Skin epidermis (tissue), 12 donors: ENCODE measurements at regions not wholly inside any gene's neighbourhood (a gene's known extent, or its start where the extent isn't known, plus 50 kb on each side); places are given as distances from the start of the nearest gene placed in this dataset.
"Not testable (repeated sequence)": the region's sequence is repeated elsewhere in the genome, so short reads cannot be mapped to it uniquely, and the experiment has no call there.

Source experiments
- H3K27ac ChIP-seq, 21 experiments: fragments of 200-600 bp; sonication (generic) in 11 of 21; one replicate each; pipeline ENCODE4 v1.5.0; 2020; ENCODE audit warnings: mild to moderate bottlenecking in 3 of 21, inconsistent platforms in 2 of 21, moderate library complexity in 2 of 21
- H3K4me3 ChIP-seq, 7 experiments: fragments of 200-600 bp; sonication (generic) in 2 of 7; one replicate each; pipeline ENCODE4 v1.5.0; 2020; ENCODE audit warnings: inconsistent platforms in 2 of 7, mild to moderate bottlenecking in 2 of 7, moderate library complexity in 1 of 7

- H3K4me3 ChIP-seq: no peak overlapping the region
- no peak overlapping the region for H3K27ac ChIP-seq
Observed at GRCh38 chr4:65265526-65265925, 404.8 kb downstream of the EPHA5 start.

GRCh38 chr4:65259296-65259695 lies 411.0 kb downstream of the EPHA5 start:
- Histone ChIP-seq H3K27ac (no peak overlapping the region), H3K4me3 (no peak overlapping the region)

DNA sequence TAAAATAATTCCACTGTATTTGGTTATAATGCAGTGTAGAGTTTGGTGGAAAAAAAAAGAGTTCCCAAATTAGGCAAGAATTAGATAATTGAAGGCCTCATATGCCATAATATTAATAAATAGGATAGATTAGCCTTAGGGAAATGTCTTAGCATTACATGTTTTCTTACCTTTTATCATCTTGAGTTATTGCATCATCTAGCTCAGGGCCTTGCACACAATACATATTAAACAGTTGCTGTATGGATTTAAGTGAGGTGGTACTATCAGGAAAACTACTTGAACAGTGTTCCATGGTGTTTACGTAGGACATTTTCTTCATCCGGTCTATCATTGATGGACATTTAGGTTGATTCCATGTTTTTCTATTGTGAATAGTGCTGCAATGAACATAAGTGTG lies 419.4 kb downstream of the EPHA5 start:
- Histone ChIP-seq H3K27ac (no peak overlapping the region), H3K4me3 (no peak overlapping the region)

GRCh38 chr4:65249111-65249510 lies 421.2 kb downstream of the EPHA5 start:
- Histone ChIP-seq H3K27ac (no peak overlapping the region), H3K4me3 (no peak overlapping the region)

DNA sequence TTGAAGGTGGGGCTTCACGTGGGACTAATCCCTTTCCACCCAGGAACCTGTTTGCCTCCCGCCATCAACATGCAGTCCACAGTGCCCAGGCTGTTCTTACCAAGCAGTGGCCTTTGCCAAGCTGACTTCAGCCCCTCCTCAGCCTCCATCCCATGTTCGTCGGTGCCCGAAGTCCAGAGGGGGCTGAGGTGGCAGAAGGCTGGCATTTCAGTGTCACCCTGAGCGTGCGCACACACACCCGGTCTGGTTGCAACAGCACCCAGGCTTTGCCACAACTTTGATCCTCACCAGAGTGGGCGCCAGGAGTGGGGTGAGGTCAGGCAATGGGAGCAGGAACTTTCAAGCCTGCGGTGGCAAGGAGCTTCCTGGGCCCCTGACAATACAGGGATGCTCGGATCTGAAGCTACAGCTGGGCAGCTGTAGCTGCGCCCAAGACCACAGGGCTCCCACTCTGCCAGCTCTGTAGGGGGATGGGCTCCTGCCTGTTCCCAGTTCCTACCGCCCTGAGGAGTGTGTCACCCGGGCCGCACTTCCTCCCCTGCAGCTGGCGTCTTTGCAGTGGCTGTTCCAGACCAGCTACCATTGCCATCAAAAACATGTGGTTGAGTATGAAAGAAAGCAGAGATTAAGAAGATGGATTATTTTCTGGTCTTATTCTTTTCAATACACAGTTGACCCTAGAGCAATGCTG lies 428.0 kb downstream of the EPHA5 start:
- Histone ChIP-seq H3K4me3 (no peak overlapping the region), H3K27ac (no peak overlapping the region)

DNA sequence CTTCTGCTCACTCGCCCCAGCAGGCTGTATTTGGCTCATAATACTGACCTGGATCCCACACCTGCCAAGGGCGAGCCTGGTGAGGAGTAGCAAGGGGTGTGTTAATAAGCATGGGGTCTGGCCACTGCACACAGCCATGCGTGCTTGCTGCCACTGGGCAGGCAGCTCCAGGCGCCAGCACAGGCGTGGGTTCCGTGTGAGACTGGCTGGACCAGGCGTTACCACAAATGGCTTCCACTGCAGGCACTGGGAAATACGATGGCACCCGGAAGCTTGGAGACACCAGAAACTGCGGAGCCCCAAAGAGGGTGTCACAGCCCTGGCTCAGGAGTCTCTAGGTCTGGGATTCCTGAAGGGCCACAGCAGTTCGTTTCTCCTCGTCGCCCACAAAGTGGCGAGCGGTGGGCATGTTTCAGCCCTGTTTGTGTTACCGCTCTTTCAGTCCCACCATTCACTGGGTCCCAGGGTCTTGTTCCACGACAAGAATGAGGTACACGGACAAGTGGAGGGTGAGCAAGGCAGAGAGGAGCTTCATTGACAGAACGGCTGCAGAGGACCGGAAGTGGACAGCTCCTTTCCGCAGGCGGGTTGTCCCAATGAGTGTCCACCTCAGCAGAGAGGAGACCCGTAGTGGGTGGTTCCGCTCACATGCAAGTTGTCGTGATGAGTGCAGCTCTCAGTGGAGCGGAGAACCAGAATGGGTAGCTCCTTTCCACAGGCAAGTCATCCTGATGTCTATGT lies 428.9 kb downstream of the EPHA5 start:
- Histone ChIP-seq H3K4me3 (no peak overlapping the region), H3K27ac (no peak overlapping the region)

DNA sequence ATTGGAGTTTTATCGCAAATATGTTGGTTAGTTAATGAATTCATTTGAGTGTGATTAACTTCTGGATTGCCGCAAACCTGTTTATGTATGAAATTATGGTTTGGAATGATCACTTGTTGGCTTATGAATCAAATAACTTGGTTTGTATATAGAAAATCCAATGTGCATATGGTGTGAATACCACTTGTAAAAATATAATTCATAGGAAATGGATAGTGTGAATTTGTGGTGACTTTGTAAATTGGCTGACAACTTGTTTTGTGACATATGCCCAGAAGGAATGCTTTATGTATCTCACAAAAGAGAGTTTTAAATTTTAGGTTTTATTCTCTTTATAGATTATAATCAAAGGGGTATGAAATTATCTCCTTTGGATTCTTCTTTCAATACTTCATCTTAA lies 436.2 kb downstream of the EPHA5 start:
- no peak overlapping the region for H3K27ac ChIP-seq
- no peak overlapping the region for H3K4me3 ChIP-seq

GRCh38 chr4:65227628-65228027 lies 442.7 kb downstream of the EPHA5 start:
- H3K4me3 ChIP-seq: no peak overlapping the region

GRCh38 chr4:65223601-65224000 lies 446.7 kb downstream of the EPHA5 start:
- Histone ChIP-seq H3K4me3 (no peak overlapping the region), H3K27ac (no peak overlapping the region)

More at GRCh38 chr4:65227628-65228027, 442.7 kb downstream of the EPHA5 start:
- no peak overlapping the region for H3K27ac ChIP-seq

GRCh38 chr4:65223074-65223473 lies 447.2 kb downstream of the EPHA5 start:
- H3K27ac ChIP-seq, H3K4me3 ChIP-seq: not testable (repeated sequence)

GRCh38 chr4:65217179-65217578 lies 453.1 kb downstream of the EPHA5 start:
- Histone ChIP-seq H3K27ac (no peak overlapping the region), H3K4me3 (no peak overlapping the region)

DNA sequence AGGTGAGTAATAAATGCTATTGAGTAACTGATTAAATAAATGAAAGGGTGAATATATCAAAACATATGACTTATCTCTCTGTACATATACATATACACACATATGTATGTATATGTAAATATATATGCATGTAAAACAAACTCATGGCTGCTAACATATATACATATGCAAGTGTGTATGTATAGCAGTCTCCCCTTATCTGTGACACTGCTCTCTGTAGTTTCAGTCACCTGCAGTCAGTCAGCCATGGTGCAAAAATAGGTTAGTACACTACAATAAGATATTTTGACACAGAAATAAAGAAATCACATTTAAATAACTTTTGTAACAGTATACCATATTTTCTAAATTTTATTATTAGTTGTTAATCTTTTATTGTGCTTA lies 467.4 kb downstream of the EPHA5 start:
- Histone ChIP-seq H3K4me3 (no peak overlapping the region), H3K27ac (no peak overlapping the region)

DNA sequence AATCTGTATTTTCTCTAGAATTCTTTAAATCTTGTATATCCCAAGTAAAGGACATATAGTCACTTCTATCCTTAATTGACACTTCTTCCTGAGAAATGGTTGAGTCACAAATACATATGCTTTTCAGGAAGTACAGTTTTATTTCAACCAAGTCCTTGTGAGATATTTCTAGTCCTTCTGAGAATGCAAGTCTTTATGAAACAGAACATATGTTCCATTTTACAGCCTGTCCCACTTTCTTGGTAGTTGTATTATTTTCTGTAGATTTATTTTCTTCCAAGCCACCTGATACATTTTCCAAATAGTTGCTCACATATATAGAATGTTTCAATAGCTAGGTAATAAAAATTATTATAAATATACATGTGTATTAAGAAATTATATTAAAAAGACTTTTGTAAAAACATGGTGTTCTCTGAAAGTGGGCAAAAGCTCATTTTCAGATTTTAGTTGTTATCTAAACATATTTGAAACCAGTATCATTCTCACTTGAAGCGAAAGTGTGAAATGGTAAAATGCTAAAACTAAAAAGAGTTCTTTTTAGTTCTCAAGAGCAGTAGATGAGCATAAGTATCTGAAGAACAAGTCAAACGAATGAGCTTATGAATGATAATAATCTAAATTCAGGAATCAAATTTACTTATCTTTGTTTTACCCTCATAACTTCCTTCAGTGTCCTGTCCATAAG lies 468.0 kb downstream of the EPHA5 start:
- Histone ChIP-seq H3K4me3 (no peak overlapping the region), H3K27ac (no peak overlapping the region)

DNA sequence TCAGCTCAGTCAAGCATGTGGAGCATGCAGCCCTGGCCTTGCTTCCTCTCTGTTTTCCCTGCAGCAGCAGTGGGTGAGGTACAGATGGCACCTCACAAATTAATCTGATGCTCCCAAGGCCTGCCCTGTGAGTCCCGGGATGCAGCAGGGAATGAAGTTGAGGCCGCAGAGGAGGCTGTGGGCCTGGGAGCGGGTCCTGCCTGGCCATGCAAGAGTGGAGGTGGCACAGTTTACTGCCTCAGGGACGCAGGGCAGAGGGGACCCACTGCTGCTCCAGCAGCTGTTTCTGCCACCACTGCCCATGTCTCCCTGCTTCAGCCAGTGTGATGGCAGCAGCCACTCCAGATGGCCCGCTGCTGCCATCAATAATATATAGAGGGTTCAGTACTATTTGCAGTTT lies 474.6 kb downstream of the EPHA5 start:
- no peak overlapping the region for H3K27ac ChIP-seq
- no peak overlapping the region for H3K4me3 ChIP-seq

- Histone ChIP-seq H3K4me3 (no peak overlapping the region), H3K27ac (no peak overlapping the region)
Observed at GRCh38 chr4:65195002-65195401, 475.3 kb downstream of the EPHA5 start.

DNA sequence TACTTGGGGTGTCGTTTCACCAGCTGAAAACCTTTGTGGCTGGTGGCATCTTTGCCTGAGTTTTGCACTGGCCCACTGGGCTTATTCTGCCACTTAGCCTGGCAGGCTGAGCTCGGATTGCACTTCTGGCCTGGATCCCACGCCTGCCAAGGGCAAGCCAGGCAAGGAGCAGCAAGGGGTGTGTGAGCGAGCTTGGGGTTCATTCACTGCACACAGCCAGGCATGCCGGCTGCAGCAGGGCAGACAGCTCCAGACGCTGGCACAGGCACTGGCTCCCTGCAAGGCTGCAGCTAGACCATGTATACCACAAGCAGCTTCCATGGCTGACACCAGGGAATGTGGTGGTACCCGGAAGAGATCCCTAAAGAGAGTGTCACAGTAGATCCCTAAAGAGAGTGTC lies 476.3 kb downstream of the EPHA5 start:
- no peak overlapping the region for H3K4me3 ChIP-seq
- no peak overlapping the region for H3K27ac ChIP-seq

GRCh38 chr4:65190780-65191179 lies 479.5 kb downstream of the EPHA5 start:
- Histone ChIP-seq H3K27ac (no peak overlapping the region), H3K4me3 (no peak overlapping the region)

DNA sequence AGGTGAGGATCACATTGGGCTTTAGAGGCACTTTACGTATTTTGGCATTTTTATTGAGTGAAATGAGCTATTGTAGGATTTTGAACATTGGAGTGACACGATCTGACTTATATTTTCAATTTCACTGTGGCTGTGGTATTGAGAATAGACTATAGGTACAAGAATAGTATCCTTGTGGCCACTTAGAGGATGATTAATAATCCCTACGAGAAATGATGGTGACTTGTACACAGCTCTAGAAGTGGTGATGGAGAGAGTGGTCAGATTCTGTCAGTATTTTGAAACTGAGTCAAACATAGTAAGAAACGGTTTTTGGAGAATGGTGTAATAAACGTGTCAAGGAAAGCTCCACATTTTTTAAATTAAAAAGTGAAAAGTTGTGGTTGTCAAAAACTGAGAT lies 494.7 kb downstream of the EPHA5 start:
- Histone ChIP-seq H3K4me3 (no peak overlapping the region), H3K27ac (no peak overlapping the region)

GRCh38 chr4:65170768-65171514 lies 499.3 kb downstream of the EPHA5 start:
- Histone ChIP-seq H3K4me3 (no peak overlapping the region), H3K27ac (no peak overlapping the region)

GRCh38 chr4:65167719-65168118 lies 502.6 kb downstream of the EPHA5 start:
- Histone ChIP-seq H3K4me3 (no peak overlapping the region), H3K27ac (no peak overlapping the region)
